ENCODE measurements at regions not wholly inside any gene's neighbourhood (a gene's known extent, or its start where the extent isn't known, plus 50 kb on each side); places are given as distances from the start of the nearest gene placed in this dataset.

DNA sequence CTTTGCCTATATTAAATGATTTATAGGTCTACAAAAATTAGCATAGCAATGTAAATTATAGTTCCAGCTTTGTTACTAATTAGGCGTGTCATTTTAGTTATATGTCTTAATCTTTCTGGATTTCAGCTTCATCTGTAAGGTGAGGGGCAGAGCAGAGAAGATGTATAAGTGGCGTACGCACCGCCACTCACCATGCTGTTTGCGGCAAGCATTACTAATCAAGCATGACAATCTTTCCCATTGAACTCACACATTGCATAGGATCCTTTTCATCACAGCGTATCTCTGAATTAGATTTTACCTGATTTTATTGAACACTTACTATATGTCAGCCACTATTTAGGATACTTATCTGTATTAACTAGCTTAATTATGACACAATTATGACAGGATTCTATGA lies 183.6 kb upstream of the DLGAP1 start:
- Histone ChIP-seq H3K4me1 (ENCODE audit: insufficient read depth, low read length, severe bottlenecking) (peaks cover 41% of the 10 kb centered on the region), H3K9me3 (ENCODE audit: low read length) (no peaks in the 10 kb centered on the region), H3K4me2 (ENCODE audit: low read length) (no peak overlapping the region), H3K4me3 (ENCODE audit: low read depth, low read length, poor library complexity, severe bottlenecking) (no peak overlapping the region), H4K20me1 (ENCODE audit: insufficient read depth, low read length) (no peaks in the 10 kb centered on the region), H3K9ac (ENCODE audit: low read length) (no peak overlapping the region), H3K9me2 (ENCODE audit: low read depth, low read length) (no peaks in the 10 kb centered on the region), H2AFZ (ENCODE audit: low read length) (no peak overlapping the region), H3K79me2 (ENCODE audit: insufficient read depth, low read length) (no peaks in the 10 kb centered on the region), H3K36me3 (ENCODE audit: insufficient read depth, low read length) (no peaks in the 10 kb centered on the region), H3K27ac (ENCODE audit: low read depth, low read length, poor library complexity, severe bottlenecking) (peak overlapping the region; percentile 55), H3F3A (ENCODE audit: insufficient read depth, low read length) (no peaks in the 10 kb centered on the region), H3K27me3 (ENCODE audit: insufficient read depth, low read length) (no peaks in the 10 kb centered on the region)
- TF ChIP-seq CTCF (IDR thresholded peaks at IDR 0.05; ENCODE audit: low read length): no peak
- no peak for TF ChIP-seq EZH2 (IDR thresholded peaks at IDR 0.05; ENCODE audit: borderline replicate concordance, low read length)

DNA sequence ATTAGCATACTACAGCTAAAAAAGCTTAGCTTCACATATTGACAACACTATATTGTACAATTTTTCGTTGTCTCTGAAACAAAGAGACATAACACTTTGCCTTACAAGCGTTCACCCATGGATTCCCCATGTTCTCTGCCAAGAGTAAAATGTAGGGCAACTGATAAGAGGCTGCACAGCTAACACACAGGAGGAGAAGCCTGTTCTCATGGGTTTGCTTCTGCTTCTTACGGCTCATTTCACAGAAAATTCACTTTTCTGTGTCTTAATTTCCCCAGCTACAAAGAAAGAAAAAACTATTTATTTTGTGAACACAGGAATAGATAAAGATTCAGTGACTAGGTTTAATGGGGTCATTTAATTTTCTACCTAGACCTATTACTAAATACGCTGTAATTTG lies 182.8 kb upstream of the DLGAP1 start:
- TF ChIP-seq EZH2 (IDR thresholded peaks at IDR 0.05; ENCODE audit: borderline replicate concordance, low read length): no peak
- no peak for TF ChIP-seq CTCF (IDR thresholded peaks at IDR 0.05; ENCODE audit: low read length)
- Histone ChIP-seq H3K36me3 (ENCODE audit: insufficient read depth, low read length) (no peaks in the 10 kb centered on the region), H3K9me3 (ENCODE audit: low read length) (no peaks in the 10 kb centered on the region), H3K27ac (ENCODE audit: low read depth, low read length, poor library complexity, severe bottlenecking) (peak overlapping the region; percentile 4), H3K4me2 (ENCODE audit: low read length) (no peak overlapping the region), H4K20me1 (ENCODE audit: insufficient read depth, low read length) (no peaks in the 10 kb centered on the region), H3K4me1 (ENCODE audit: insufficient read depth, low read length, severe bottlenecking) (peaks cover 41% of the 10 kb centered on the region), H3K9ac (ENCODE audit: low read length) (no peak overlapping the region), H3F3A (ENCODE audit: insufficient read depth, low read length) (no peaks in the 10 kb centered on the region), H2AFZ (ENCODE audit: low read length) (no peak overlapping the region), H3K27me3 (ENCODE audit: insufficient read depth, low read length) (no peaks in the 10 kb centered on the region), H3K4me3 (ENCODE audit: low read depth, low read length, poor library complexity, severe bottlenecking) (no peak overlapping the region), H3K79me2 (ENCODE audit: insufficient read depth, low read length) (no peaks in the 10 kb centered on the region), H3K9me2 (ENCODE audit: low read depth, low read length) (no peaks in the 10 kb centered on the region)

DNA sequence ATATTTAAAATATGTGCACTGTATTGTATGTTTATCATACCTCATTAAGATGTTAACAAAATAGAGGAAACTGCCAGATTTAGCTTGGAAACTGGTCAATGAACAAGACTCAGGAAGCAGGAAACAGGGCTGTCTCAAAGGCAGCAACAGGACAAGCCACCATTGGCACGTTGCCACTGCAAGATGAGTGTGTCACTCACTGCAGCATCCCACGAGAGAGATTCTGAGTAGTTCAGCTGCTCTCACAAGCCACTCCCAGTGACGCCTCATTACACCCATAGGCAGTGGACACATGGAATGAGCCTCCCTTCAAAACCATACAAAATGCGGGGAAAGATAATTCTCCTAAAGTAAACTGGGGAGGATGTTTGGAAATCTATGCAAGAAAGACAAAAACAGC lies 181.9 kb upstream of the DLGAP1 start:
- no peaks in the 10 kb centered on the region for H3K79me2 ChIP-seq (ENCODE audit: insufficient read depth, low read length)
- H3K27me3 ChIP-seq (ENCODE audit: insufficient read depth, low read length): no peaks in the 10 kb centered on the region
- H3K27ac ChIP-seq (ENCODE audit: low read depth, low read length, poor library complexity, severe bottlenecking): no peak overlapping the region
- no peaks in the 10 kb centered on the region for H3K9me2 ChIP-seq (ENCODE audit: low read depth, low read length)
- no peak for TF ChIP-seq CTCF (IDR thresholded peaks at IDR 0.05; ENCODE audit: low read length)
- TF ChIP-seq EZH2 (IDR thresholded peaks at IDR 0.05; ENCODE audit: borderline replicate concordance, low read length): no peak
- H3K4me2 ChIP-seq (ENCODE audit: low read length): no peak overlapping the region
- no peaks in the 10 kb centered on the region for H4K20me1 ChIP-seq (ENCODE audit: insufficient read depth, low read length)
- no peak overlapping the region for H2AFZ ChIP-seq (ENCODE audit: low read length)
- peaks cover 41% of the 10 kb centered on the region for H3K4me1 ChIP-seq (ENCODE audit: insufficient read depth, low read length, severe bottlenecking)
- no peak overlapping the region for H3K9ac ChIP-seq (ENCODE audit: low read length)
- no peaks in the 10 kb centered on the region for H3K9me3 ChIP-seq (ENCODE audit: low read length)
- no peaks in the 10 kb centered on the region for H3K36me3 ChIP-seq (ENCODE audit: insufficient read depth, low read length)
- H3F3A ChIP-seq (ENCODE audit: insufficient read depth, low read length): no peaks in the 10 kb centered on the region
- no peak overlapping the region for H3K4me3 ChIP-seq (ENCODE audit: low read depth, low read length, poor library complexity, severe bottlenecking)
